ENCODE measurements at regions not wholly inside any gene's neighbourhood (a gene's known extent, or its start where the extent isn't known, plus 50 kb on each side); places are given as distances from the start of the nearest gene placed in this dataset.
"Not testable (repeated sequence)": the region's sequence is repeated elsewhere in the genome, so short reads cannot be mapped to it uniquely, and the experiment has no call there.

GRCh38 chr9:67403739-67404138 is 411.4 kb upstream of the SPATA31A3 start:
- H3K36me3 Mint-ChIP-seq; H3K27ac ChIP-seq (ENCODE audit: low read length); H3K27me3 Mint-ChIP-seq; H3K9me3 ChIP-seq; POLR2A ChIA-PET; DNase-seq; H3K4me1 Mint-ChIP-seq; H3K4me3 Mint-ChIP-seq; ATAC-seq (replicated peaks in 1 of 4); CTCF ChIA-PET; H3K36me3 ChIP-seq (ENCODE audit: control insufficient read depth in 2 of 2, extremely low read depth in 1 of 2, insufficient read depth in 1 of 2, low read length in 1 of 2); H3K27ac Mint-ChIP-seq; H3K4me1 ChIP-seq (ENCODE audit: control insufficient read depth in 1 of 2, extremely low read depth in 1 of 2, insufficient read depth in 2 of 2, low read length in 2 of 2); H3K27me3 ChIP-seq (replicated peaks in 1 of 2; ENCODE audit: control insufficient read depth in 2 of 2, extremely low read depth in 1 of 2, insufficient read depth in 2 of 2, low read length in 1 of 2); H3K4me3 ChIP-seq (ENCODE audit: control insufficient read depth in 1 of 2, extremely low read depth in 1 of 2, low read length in 1 of 2); H3K9me3 Mint-ChIP-seq: not testable (repeated sequence)
- no CpG with 5 or more reads among the region's 4 CpGs for WGBS (ENCODE audit: insufficient coverage)

GRCh38 chr9:67397731-67398130 is 405.4 kb upstream of the SPATA31A3 start:
- POLR2A ChIA-PET; H3K4me1 Mint-ChIP-seq; H3K27ac ChIP-seq (ENCODE audit: low read length); H3K27ac Mint-ChIP-seq; H3K36me3 ChIP-seq (ENCODE audit: control insufficient read depth in 2 of 2, extremely low read depth in 1 of 2, insufficient read depth in 1 of 2, low read length in 1 of 2); ATAC-seq (replicated peaks in 1 of 4); H3K36me3 Mint-ChIP-seq; H3K4me3 Mint-ChIP-seq; DNase-seq; H3K9me3 ChIP-seq; H3K9me3 Mint-ChIP-seq; H3K4me1 ChIP-seq (ENCODE audit: control insufficient read depth in 1 of 2, extremely low read depth in 1 of 2, insufficient read depth in 2 of 2, low read length in 2 of 2); H3K27me3 Mint-ChIP-seq; H3K4me3 ChIP-seq (ENCODE audit: control insufficient read depth in 1 of 2, extremely low read depth in 1 of 2, low read length in 1 of 2); CTCF ChIA-PET; H3K27me3 ChIP-seq (replicated peaks in 1 of 2; ENCODE audit: control insufficient read depth in 2 of 2, extremely low read depth in 1 of 2, insufficient read depth in 2 of 2, low read length in 1 of 2): not testable (repeated sequence)
- no CpG with 5 or more reads among the region's 2 CpGs for WGBS (ENCODE audit: insufficient coverage)

GRCh38 chr9:67394782-67395181 is 402.4 kb upstream of the SPATA31A3 start:
- H3K9me3 Mint-ChIP-seq; H3K4me1 ChIP-seq (ENCODE audit: control insufficient read depth in 1 of 2, extremely low read depth in 1 of 2, insufficient read depth in 2 of 2, low read length in 2 of 2); H3K36me3 ChIP-seq (ENCODE audit: control insufficient read depth in 2 of 2, extremely low read depth in 1 of 2, insufficient read depth in 1 of 2, low read length in 1 of 2); H3K27ac Mint-ChIP-seq; H3K27me3 ChIP-seq (replicated peaks in 1 of 2; ENCODE audit: control insufficient read depth in 2 of 2, extremely low read depth in 1 of 2, insufficient read depth in 2 of 2, low read length in 1 of 2); H3K4me3 Mint-ChIP-seq; ATAC-seq (replicated peaks in 1 of 4); H3K9me3 ChIP-seq; H3K27ac ChIP-seq (ENCODE audit: low read length); H3K4me1 Mint-ChIP-seq; H3K4me3 ChIP-seq (ENCODE audit: control insufficient read depth in 1 of 2, extremely low read depth in 1 of 2, low read length in 1 of 2); H3K36me3 Mint-ChIP-seq; DNase-seq; CTCF ChIA-PET; H3K27me3 Mint-ChIP-seq; POLR2A ChIA-PET: not testable (repeated sequence)
- WGBS (ENCODE audit: insufficient coverage): no CpG with 5 or more reads among the region's 5 CpGs

DNA sequence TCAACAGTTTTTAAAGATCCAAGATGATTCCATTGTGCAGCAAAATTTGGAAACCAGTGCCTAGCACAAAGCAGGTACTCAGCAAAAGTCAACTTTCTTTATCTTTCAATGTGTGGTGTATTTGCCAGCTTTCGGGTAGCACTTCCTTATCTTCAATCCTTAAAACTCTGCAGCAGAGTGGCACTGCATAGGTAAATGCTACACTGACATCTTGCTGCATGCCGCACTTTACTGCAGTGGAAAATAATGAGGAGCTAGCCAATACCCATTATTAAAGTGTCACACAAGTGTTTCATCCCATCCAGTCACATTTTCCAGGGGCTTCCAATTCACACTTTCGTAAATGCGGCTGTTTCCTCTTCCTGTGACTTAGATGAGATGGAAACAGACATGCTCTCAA is 401.7 kb upstream of the SPATA31A3 start:
- H3K27me3 Mint-ChIP-seq; H3K9me3 ChIP-seq; ATAC-seq (replicated peaks in 1 of 4); H3K36me3 ChIP-seq (ENCODE audit: control insufficient read depth in 2 of 2, extremely low read depth in 1 of 2, insufficient read depth in 1 of 2, low read length in 1 of 2); H3K9me3 Mint-ChIP-seq; H3K36me3 Mint-ChIP-seq; H3K4me3 Mint-ChIP-seq; POLR2A ChIA-PET; H3K4me3 ChIP-seq (ENCODE audit: control insufficient read depth in 1 of 2, extremely low read depth in 1 of 2, low read length in 1 of 2); H3K27me3 ChIP-seq (replicated peaks in 1 of 2; ENCODE audit: control insufficient read depth in 2 of 2, extremely low read depth in 1 of 2, insufficient read depth in 2 of 2, low read length in 1 of 2); H3K27ac ChIP-seq (ENCODE audit: low read length); DNase-seq; H3K4me1 Mint-ChIP-seq; H3K27ac Mint-ChIP-seq; H3K4me1 ChIP-seq (ENCODE audit: control insufficient read depth in 1 of 2, extremely low read depth in 1 of 2, insufficient read depth in 2 of 2, low read length in 2 of 2); CTCF ChIA-PET: not testable (repeated sequence)
- no CpG with 5 or more reads among the region's 4 CpGs for WGBS (ENCODE audit: insufficient coverage)

DNA sequence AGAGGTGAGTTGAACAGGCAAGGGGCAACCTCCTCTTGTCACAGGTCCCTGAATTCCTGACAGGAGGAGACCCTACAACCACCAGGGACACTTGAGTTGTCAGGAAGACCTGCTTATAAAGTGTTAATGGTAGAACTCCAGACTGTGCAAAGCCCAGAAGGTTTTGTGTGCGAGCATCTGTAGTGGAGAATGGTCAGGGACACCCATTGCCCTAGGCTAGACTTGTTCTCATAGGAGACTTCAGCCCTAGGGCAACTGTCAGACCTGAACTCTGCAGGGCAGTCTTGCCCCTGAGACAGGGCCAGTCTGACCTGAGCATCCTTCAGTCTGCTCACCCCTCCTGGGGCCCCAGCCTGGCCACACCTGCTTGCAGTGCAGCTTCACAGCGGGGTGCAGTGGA is 377.3 kb upstream of the SPATA31A3 start:
- POLR2A ChIA-PET; H3K4me1 ChIP-seq (ENCODE audit: control insufficient read depth in 1 of 2, extremely low read depth in 1 of 2, insufficient read depth in 2 of 2, low read length in 2 of 2); H3K4me1 Mint-ChIP-seq; H3K4me3 Mint-ChIP-seq; DNase-seq; H3K27ac Mint-ChIP-seq; ATAC-seq (replicated peaks in 1 of 4); H3K27ac ChIP-seq (ENCODE audit: low read length); H3K36me3 ChIP-seq (ENCODE audit: control insufficient read depth in 2 of 2, extremely low read depth in 1 of 2, insufficient read depth in 1 of 2, low read length in 1 of 2); H3K27me3 Mint-ChIP-seq; H3K9me3 ChIP-seq; CTCF ChIA-PET; H3K36me3 Mint-ChIP-seq; H3K4me3 ChIP-seq (ENCODE audit: control insufficient read depth in 1 of 2, extremely low read depth in 1 of 2, low read length in 1 of 2); H3K9me3 Mint-ChIP-seq; H3K27me3 ChIP-seq (replicated peaks in 1 of 2; ENCODE audit: control insufficient read depth in 2 of 2, extremely low read depth in 1 of 2, insufficient read depth in 2 of 2, low read length in 1 of 2): not testable (repeated sequence)
- no CpG with 5 or more reads among the region's 2 CpGs for WGBS (ENCODE audit: insufficient coverage)

DNA sequence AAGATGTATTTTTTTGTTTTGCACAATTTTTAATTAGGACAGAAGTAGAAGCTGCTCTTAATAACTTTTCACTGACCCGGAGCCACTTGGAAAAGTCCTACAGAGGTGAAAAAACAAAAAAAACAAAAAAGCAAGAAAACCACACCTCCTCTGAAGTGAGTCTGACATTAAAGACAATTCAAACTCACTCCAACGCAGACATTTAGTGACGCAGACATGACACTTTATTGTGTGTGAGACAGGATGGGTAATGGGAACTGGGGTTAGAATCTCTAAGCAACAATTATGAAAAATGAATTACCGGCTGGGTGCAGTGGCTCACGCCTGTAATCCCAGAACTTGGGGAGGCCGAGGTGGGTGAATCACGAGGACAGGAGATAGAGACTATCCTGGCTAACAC is 370.0 kb upstream of the SPATA31A3 start:
- H3K27me3 ChIP-seq (replicated peaks in 1 of 2; ENCODE audit: control insufficient read depth in 2 of 2, extremely low read depth in 1 of 2, insufficient read depth in 2 of 2, low read length in 1 of 2); H3K4me1 ChIP-seq (ENCODE audit: control insufficient read depth in 1 of 2, extremely low read depth in 1 of 2, insufficient read depth in 2 of 2, low read length in 2 of 2); DNase-seq; H3K36me3 ChIP-seq (ENCODE audit: control insufficient read depth in 2 of 2, extremely low read depth in 1 of 2, insufficient read depth in 1 of 2, low read length in 1 of 2); H3K4me1 Mint-ChIP-seq; H3K36me3 Mint-ChIP-seq; H3K27me3 Mint-ChIP-seq; H3K27ac Mint-ChIP-seq; CTCF ChIA-PET; H3K4me3 Mint-ChIP-seq; H3K27ac ChIP-seq (ENCODE audit: low read length); H3K9me3 ChIP-seq; POLR2A ChIA-PET; H3K4me3 ChIP-seq (ENCODE audit: control insufficient read depth in 1 of 2, extremely low read depth in 1 of 2, low read length in 1 of 2); ATAC-seq (replicated peaks in 1 of 4); H3K9me3 Mint-ChIP-seq: not testable (repeated sequence)
- no CpG with 5 or more reads among the region's 7 CpGs for WGBS (ENCODE audit: insufficient coverage)

GRCh38 chr9:67353961-67354360 is 361.6 kb upstream of the SPATA31A3 start:
- ATAC-seq (replicated peaks in 1 of 4): peak in 1 of 4 experiments; percentile 10
- H3K36me3 Mint-ChIP-seq; H3K27me3 ChIP-seq (replicated peaks in 1 of 2; ENCODE audit: control insufficient read depth in 2 of 2, extremely low read depth in 1 of 2, insufficient read depth in 2 of 2, low read length in 1 of 2); H3K36me3 ChIP-seq (ENCODE audit: control insufficient read depth in 2 of 2, extremely low read depth in 1 of 2, insufficient read depth in 1 of 2, low read length in 1 of 2); H3K27ac ChIP-seq (ENCODE audit: low read length); POLR2A ChIA-PET; H3K27me3 Mint-ChIP-seq; DNase-seq; CTCF ChIA-PET; H3K4me1 ChIP-seq (ENCODE audit: control insufficient read depth in 1 of 2, extremely low read depth in 1 of 2, insufficient read depth in 2 of 2, low read length in 2 of 2); H3K4me1 Mint-ChIP-seq; H3K4me3 ChIP-seq (ENCODE audit: control insufficient read depth in 1 of 2, extremely low read depth in 1 of 2, low read length in 1 of 2); H3K9me3 ChIP-seq; H3K9me3 Mint-ChIP-seq; H3K27ac Mint-ChIP-seq; H3K4me3 Mint-ChIP-seq: not testable (repeated sequence)
- no CpG with 5 or more reads among the region's 4 CpGs for WGBS (ENCODE audit: insufficient coverage)
